Mesenchymal stem cell (in vitro differentiated cells and primary cell): ENCODE measurements at regions not wholly inside any gene's neighbourhood (a gene's known extent, or its start where the extent isn't known, plus 50 kb on each side); places are given as distances from the start of the nearest gene placed in this dataset.
A peak's percentile ranks its signal among the peaks of the same experiment; 100 is the strongest.

Experiments
- DNase-seq: peaks from one replicate; pipeline ENCODE4 v3.0.0-alpha.2; 2013
- H2AFZ ChIP-seq: one replicate; pipeline ENCODE4 v1.6.1; 2013; ENCODE audit warnings: low read depth, mild to moderate bottlenecking, control low read depth, inconsistent platforms, low read length, moderate library complexity
- H2AK5ac ChIP-seq: 2 replicates; pipeline ENCODE4 v1.6.1; 2013; ENCODE audit warnings: low read length, moderate library complexity, mild to moderate bottlenecking, inconsistent platforms; ENCODE audit not compliant: severe bottlenecking
- H2BK120ac ChIP-seq: one replicate; pipeline ENCODE4 v1.6.1; 2013; ENCODE audit warnings: low read depth, mild to moderate bottlenecking, inconsistent platforms, low read length, moderate library complexity
- H2BK12ac ChIP-seq, 2 experiments: one replicate each; pipeline ENCODE4 v1.6.1; 2013; ENCODE audit warnings: inconsistent platforms in 2 of 2, low read length in 2 of 2, mild to moderate bottlenecking in 2 of 2, moderate library complexity in 2 of 2, control low read depth in 1 of 2
- H2BK15ac ChIP-seq: one replicate; pipeline ENCODE4 v1.6.1; 2013; ENCODE audit warnings: mild to moderate bottlenecking, low read depth, inconsistent platforms; ENCODE audit not compliant: poor library complexity, severe bottlenecking
- H2BK5ac ChIP-seq: 2 replicates; pipeline ENCODE4 v1.6.1; 2013; ENCODE audit warnings: low read depth, mild to moderate bottlenecking, low read length, control low read depth, inconsistent platforms; ENCODE audit not compliant: poor library complexity, severe bottlenecking
- H3K14ac ChIP-seq, 2 experiments: one replicate each; pipeline ENCODE4 v1.6.1; 2013; ENCODE audit warnings: inconsistent platforms in 2 of 2, low read length in 2 of 2, control low read depth in 1 of 2, mild to moderate bottlenecking in 1 of 2, moderate library complexity in 1 of 2
- H3K18ac ChIP-seq, 2 experiments: one replicate each; pipeline ENCODE4 v1.6.1; 2013; ENCODE audit warnings: inconsistent platforms in 2 of 2, low read length in 2 of 2, control low read depth in 1 of 2, low read depth in 1 of 2, mild to moderate bottlenecking in 1 of 2
- H3K23ac ChIP-seq, 2 experiments: one replicate each; pipeline ENCODE4 v1.6.1; 2013; ENCODE audit warnings: inconsistent platforms in 2 of 2, low read length in 2 of 2, mild to moderate bottlenecking in 2 of 2, moderate library complexity in 2 of 2, control low read depth in 1 of 2
- H3K27ac ChIP-seq: 2 replicates; pipeline ENCODE4 v1.5.1; 2013; ENCODE audit warnings: mild to moderate bottlenecking, moderate library complexity, low read length, control low read depth, inconsistent platforms; ENCODE audit not compliant: poor library complexity, severe bottlenecking
- H3K27me3 ChIP-seq, 2 experiments: 2 replicates each; pipeline versions ENCODE4 v1.6.1 to v1.7.0; 2013; ENCODE audit warnings: low read length in 2 of 2, mild to moderate bottlenecking in 2 of 2, moderate library complexity in 2 of 2, control low read depth in 1 of 2, inconsistent platforms in 1 of 2; ENCODE audit not compliant: control insufficient read depth in 1 of 2, insufficient read depth in 1 of 2
- H3K36me3 ChIP-seq, 2 experiments: 2 replicates each; pipeline versions ENCODE4 v1.6.1 to v1.7.0; 2013; ENCODE audit warnings: low read length in 2 of 2, control low read depth in 1 of 2, inconsistent platforms in 1 of 2, low read depth in 1 of 2, mild to moderate bottlenecking in 1 of 2; ENCODE audit not compliant: insufficient read depth in 2 of 2, control insufficient read depth in 1 of 2
- H3K4ac ChIP-seq, 2 experiments: one replicate each; pipeline ENCODE4 v1.6.1; 2013; ENCODE audit warnings: inconsistent platforms in 2 of 2, low read length in 2 of 2, mild to moderate bottlenecking in 2 of 2, moderate library complexity in 2 of 2, control low read depth in 1 of 2, low read depth in 1 of 2
- H3K4me1 ChIP-seq: 2 replicates; pipeline ENCODE4 v1.6.1; 2013; ENCODE audit warnings: low read depth, low read length, control low read depth; ENCODE audit not compliant: control insufficient read depth, insufficient read depth
- H3K4me2 ChIP-seq: 2 replicates; pipeline ENCODE4 v1.6.1; 2013; ENCODE audit warnings: low read length, mild to moderate bottlenecking, inconsistent platforms; ENCODE audit not compliant: poor library complexity, severe bottlenecking
- H3K4me3 ChIP-seq, 2 experiments: 2 replicates each; pipeline versions ENCODE4 v1.5.1 to v1.7.0; 2013; ENCODE audit warnings: low read length in 2 of 2, mild to moderate bottlenecking in 2 of 2, control low read depth in 1 of 2, low read depth in 1 of 2; ENCODE audit not compliant: insufficient read depth in 1 of 2
- H3K79me1 ChIP-seq: replicated peaks from 2 replicates; pipeline ENCODE4 v1.6.1; 2013; ENCODE audit warnings: mild to moderate bottlenecking, control low read depth, low read length, inconsistent platforms; ENCODE audit not compliant: poor library complexity, severe bottlenecking
- H3K9ac ChIP-seq: 2 replicates; pipeline ENCODE4 v1.7.0; 2013; ENCODE audit warnings: mild to moderate bottlenecking, low read length, moderate library complexity
- H3K9me3 ChIP-seq: 2 replicates; pipeline ENCODE4 v1.7.0; 2013; ENCODE audit warnings: mild to moderate bottlenecking, low read length; ENCODE audit not compliant: control insufficient read depth
- H4K8ac ChIP-seq: one replicate; pipeline ENCODE4 v1.6.1; 2013; ENCODE audit warnings: inconsistent platforms, mild to moderate bottlenecking, low read length, moderate library complexity
- H4K91ac ChIP-seq: one replicate; pipeline ENCODE4 v1.6.1; 2013; ENCODE audit warnings: mild to moderate bottlenecking, low read length, inconsistent platforms
- WGBS: methylation state at CpG from one replicate; pipeline ENCODE4 v1.1.7; 2013; ENCODE audit warnings: mixed read lengths; 5-methylcytosine and 5-hydroxymethylcytosine counted together

- Histone ChIP-seq H2AK5ac (no peak overlapping the region), H4K8ac (no peak overlapping the region), H3K23ac (no peak overlapping the region), H3K4me2 (no peak overlapping the region), H3K14ac (no peak overlapping the region), H3K79me1 (no peaks in the 10 kb centered on the region), H3K9ac (no peak overlapping the region), H3K36me3 (no peaks in the 10 kb centered on the region), H3K27ac (no peak overlapping the region), H3K27me3 (peaks cover 34 to 60% of the 10 kb centered on the region in 2 experiments), H3K18ac (no peak overlapping the region), H3K4ac (no peak overlapping the region), H2BK120ac (no peak overlapping the region), H2BK15ac (no peak overlapping the region), H3K4me3 (no peak overlapping the region), H2BK5ac (no peak overlapping the region), H2AFZ (no peak overlapping the region), H2BK12ac (no peak overlapping the region), H3K9me3 (no peaks in the 10 kb centered on the region), H3K4me1 (no peaks in the 10 kb centered on the region), H4K91ac (no peak overlapping the region)
- no peak for DNase-seq
- WGBS: 96% methylated on average over 2 of the region's 4 CpGs
Observed at GRCh38 chr5:159440968-159441367, 110.7 kb upstream of the IL12B start.

GRCh38 chr5:159441441-159441840 lies 111.2 kb upstream of the IL12B start:
- Histone ChIP-seq H3K79me1 (no peaks in the 10 kb centered on the region), H2BK12ac (no peak overlapping the region), H3K14ac (no peak overlapping the region), H3K4me1 (no peaks in the 10 kb centered on the region), H3K4me3 (no peak overlapping the region), H3K4me2 (no peak overlapping the region), H2BK120ac (no peak overlapping the region), H2BK15ac (no peak overlapping the region), H2AK5ac (no peak overlapping the region), H3K36me3 (no peaks in the 10 kb centered on the region), H3K27me3 (peaks cover 34 to 60% of the 10 kb centered on the region in 2 experiments), H3K9me3 (no peaks in the 10 kb centered on the region), H3K23ac (no peak overlapping the region), H3K27ac (no peak overlapping the region), H2AFZ (no peak overlapping the region), H2BK5ac (no peak overlapping the region), H3K4ac (no peak overlapping the region), H4K91ac (no peak overlapping the region), H4K8ac (no peak overlapping the region), H3K18ac (no peak overlapping the region), H3K9ac (no peak overlapping the region)
- no peak for DNase-seq
- WGBS: 86% methylated on average over 3 of the region's 3 CpGs

GRCh38 chr5:159442206-159442850 lies 112.0 kb upstream of the IL12B start:
- H3K36me3 ChIP-seq: no peaks in the 10 kb centered on the region
- H3K9me3 ChIP-seq: no peaks in the 10 kb centered on the region
- H3K79me1 ChIP-seq: no peaks in the 10 kb centered on the region
- no peak overlapping the region for H3K23ac ChIP-seq
- no peak overlapping the region for H4K91ac ChIP-seq
- H2BK120ac ChIP-seq: no peak overlapping the region
- peak; percentile 32 for DNase-seq
- H3K18ac ChIP-seq: no peak overlapping the region
- H4K8ac ChIP-seq: no peak overlapping the region
- H3K4me2 ChIP-seq: no peak overlapping the region
- no peak overlapping the region for H2BK12ac ChIP-seq
- no peak overlapping the region for H3K4ac ChIP-seq
- no peak overlapping the region for H3K4me3 ChIP-seq
- H2AK5ac ChIP-seq: no peak overlapping the region
- WGBS: 36% methylated on average over 7 of the region's 12 CpGs
- no peaks in the 10 kb centered on the region for H3K4me1 ChIP-seq
- no peak overlapping the region for H2BK5ac ChIP-seq
- H3K27ac ChIP-seq: no peak overlapping the region
- H3K14ac ChIP-seq: no peak overlapping the region
- H3K27me3 ChIP-seq: peaks cover 27 to 60% of the 10 kb centered on the region in 2 experiments
- no peak overlapping the region for H3K9ac ChIP-seq
- H2AFZ ChIP-seq: no peak overlapping the region
- no peak overlapping the region for H2BK15ac ChIP-seq

GRCh38 chr5:159444441-159445082 lies 114.3 kb upstream of the IL12B start:
- peaks cover 20 to 55% of the 10 kb centered on the region in 2 experiments for H3K27me3 ChIP-seq
- DNase-seq: peak; percentile 70
- no peak overlapping the region for H2BK120ac ChIP-seq
- no peaks in the 10 kb centered on the region for H3K36me3 ChIP-seq
- H3K18ac ChIP-seq: no peak overlapping the region
- no peak overlapping the region for H3K4me2 ChIP-seq
- H3K9ac ChIP-seq: no peak overlapping the region
- no peak overlapping the region for H3K4me3 ChIP-seq
- no peak overlapping the region for H2BK5ac ChIP-seq
- no peak overlapping the region for H2AK5ac ChIP-seq
- H2AFZ ChIP-seq: no peak overlapping the region
- H3K4me1 ChIP-seq: no peaks in the 10 kb centered on the region
- no peak overlapping the region for H2BK12ac ChIP-seq
- H3K4ac ChIP-seq: no peak overlapping the region
- H3K27ac ChIP-seq: no peak overlapping the region
- no peaks in the 10 kb centered on the region for H3K79me1 ChIP-seq
- no peaks in the 10 kb centered on the region for H3K9me3 ChIP-seq
- WGBS: 49% methylated on average over 4 of the region's 6 CpGs
- no peak overlapping the region for H3K14ac ChIP-seq
- H3K23ac ChIP-seq: no peak overlapping the region
- H4K8ac ChIP-seq: no peak overlapping the region
- no peak overlapping the region for H4K91ac ChIP-seq
- H2BK15ac ChIP-seq: no peak overlapping the region
